ENCODE measurements at regions not wholly inside any gene's neighbourhood (a gene's known extent, or its start where the extent isn't known, plus 50 kb on each side); places are given as distances from the start of the nearest gene placed in this dataset.

DNA sequence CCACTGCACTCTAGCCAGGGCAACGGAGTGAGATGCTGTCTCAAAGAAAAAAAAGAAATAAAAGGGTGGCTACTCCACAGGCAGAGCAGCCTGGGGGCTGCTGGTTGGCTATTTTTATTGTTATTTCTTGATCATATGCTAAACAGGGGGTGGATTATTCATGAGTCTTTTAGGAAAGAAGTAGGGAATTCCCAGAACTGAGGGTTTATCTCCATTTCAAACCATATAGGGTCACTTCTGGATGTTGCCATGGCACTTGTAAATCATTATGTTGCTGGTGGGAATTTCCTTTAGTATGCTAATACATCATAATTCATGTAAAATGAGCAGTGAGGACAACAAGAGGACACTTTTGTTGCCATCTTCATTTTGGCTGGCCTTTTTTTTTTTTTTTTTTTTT lies 52.1 kb upstream of the GHITM start:
- H2AFZ ChIP-seq (ENCODE audit: low read length) = no peak overlapping the region
- H3K27me3 ChIP-seq (replicated peaks in 1 of 4; ENCODE audit: control insufficient read depth in 3 of 4, extremely low read depth in 1 of 4, insufficient read depth in 3 of 4, low read length in 3 of 4) = no peaks in the 10 kb centered on the region
- H3K9ac ChIP-seq (replicated peaks in 1 of 4; ENCODE audit: extremely low read depth in 1 of 4, low read depth in 3 of 4, low read length in 3 of 4) = no peak overlapping the region
- no peaks in the 10 kb centered on the region for H3K23me2 ChIP-seq (ENCODE audit: low read depth, low read length)
- no peaks in the 10 kb centered on the region for H3K4me1 ChIP-seq (replicated peaks in 1 of 4; ENCODE audit: control insufficient read depth in 3 of 4, insufficient read depth in 4 of 4, low read length in 3 of 4)
- DNase-seq (ENCODE audit: low read depth in 1 of 2, low spot score in 2 of 2) (no peak), FAIRE-seq (no peak)
- H4K91ac ChIP-seq (replicated peaks; ENCODE audit: insufficient read length, low read length) = no peak overlapping the region
- H3K4me2 ChIP-seq (ENCODE audit: insufficient read depth in 1 of 2, low read depth in 2 of 2, low read length in 2 of 2) = no peak overlapping the region
- no peak overlapping the region for H2BK15ac ChIP-seq (ENCODE audit: low read length)
- no peak overlapping the region for H3K14ac ChIP-seq (ENCODE audit: insufficient read length)
- no peak overlapping the region for H2BK12ac ChIP-seq (ENCODE audit: low read depth, low read length)
- H3K23ac ChIP-seq (ENCODE audit: insufficient read length) = no peak overlapping the region
- H3K4ac ChIP-seq (replicated peaks; ENCODE audit: insufficient read length, low read depth, low read length) = no peak overlapping the region
- H2BK120ac ChIP-seq (replicated peaks; ENCODE audit: low read depth, low read length) = no peak overlapping the region
- no peaks in the 10 kb centered on the region for H3K79me1 ChIP-seq (ENCODE audit: low read depth, low read length)
- no peak overlapping the region for H2AK5ac ChIP-seq (ENCODE audit: low read depth, low read length)
- H3K9me3 ChIP-seq (ENCODE audit: insufficient read depth in 2 of 2, low read depth in 1 of 2, low read length in 1 of 2) = no peaks in the 10 kb centered on the region
- ChIA-PET CTCF (ENCODE audit: partially characterized antibody) (interaction anchor here (1.2 kb wide), 1 partner anchor 59 kb away, joined by 4 read pairs; no protein-coding TSS in a partner anchor), POLR2A (ENCODE audit: partially characterized antibody) (no interaction called here)
- WGBS, 2 experiments (ENCODE audit: extremely low coverage in 1 of 2, insufficient coverage in 1 of 2, insufficient read length in 1 of 2, insufficient replicate concordance in 2 of 2, low coverage in 1 of 2, low lambda C conversion rate in 2 of 2, missing lambda C conversion rate in 1 of 2) = 100% methylated on average over 1 of the region's 1 CpG; no CpG with 5 or more reads in 1 of the 2 experiments
- no peak overlapping the region for H2BK20ac ChIP-seq (ENCODE audit: low read length)
- H3K18ac ChIP-seq (ENCODE audit: extremely low read depth, low read length) = no peak overlapping the region
- no peak overlapping the region for H3K56ac ChIP-seq (replicated peaks; ENCODE audit: insufficient read length, low read depth, low read length)
- H3K79me2 ChIP-seq (ENCODE audit: control insufficient read depth in 1 of 2, insufficient read depth in 2 of 2, low read length in 2 of 2) = no peaks in the 10 kb centered on the region
- H4K5ac ChIP-seq (ENCODE audit: insufficient read length, low read depth, low read length) = no peak overlapping the region
- no peak overlapping the region for H3K27ac ChIP-seq (ENCODE audit: low read depth, low read length)
- H2BK5ac ChIP-seq (ENCODE audit: low read depth, low read length) = no peak overlapping the region
- H4K8ac ChIP-seq (ENCODE audit: extremely low read depth, insufficient read depth, low read length) = no peak overlapping the region
- no peaks in the 10 kb centered on the region for H4K20me1 ChIP-seq (replicated peaks in 1 of 2; ENCODE audit: control insufficient read depth in 1 of 2, insufficient read depth in 2 of 2, low read length in 2 of 2)
- H3K36me3 ChIP-seq (ENCODE audit: control insufficient read depth in 2 of 4, insufficient read depth in 4 of 4, low read length in 3 of 4) = no peaks in the 10 kb centered on the region
- H3K4me3 ChIP-seq (ENCODE audit: extremely low read depth in 1 of 4, insufficient read depth in 2 of 4, low read depth in 3 of 4, low read length in 4 of 4) = no peak overlapping the region
- no peak for TF ChIP-seq YY1 (IDR thresholded peaks at IDR 0.05; ENCODE audit: low read depth, low read length)
- no peak for TF ChIP-seq TBP (IDR thresholded peaks at IDR 0.05; ENCODE audit: low read depth, low read length)
- TF ChIP-seq POU5F1 (IDR thresholded peaks at IDR 0.05; ENCODE audit: low read depth, low read length) = no peak
- no peak for TF ChIP-seq NANOG (IDR thresholded peaks at IDR 0.05; ENCODE audit: insufficient read depth, low read depth, low read length, poor library complexity, severe bottlenecking)
- TF ChIP-seq TCF12 (IDR thresholded peaks at IDR 0.05; ENCODE audit: low read depth, low read length) = no peak
- TF ChIP-seq CTBP2 (IDR thresholded peaks at IDR 0.05; ENCODE audit: borderline replicate concordance, insufficient read depth, insufficient read length, low read length) = no peak
- TF ChIP-seq CREB1 (IDR thresholded peaks at IDR 0.05) = no peak
- no peak for TF ChIP-seq TEAD4 (IDR thresholded peaks at IDR 0.05; ENCODE audit: low read depth, low read length)
- no peak for TF ChIP-seq TAF7 (optimal IDR thresholded peaks at IDR 0.05; ENCODE audit: borderline replicate concordance, low read depth, low read length)
- no peak for TF ChIP-seq USF2 (IDR thresholded peaks at IDR 0.05; ENCODE audit: low read length)
- no peak for TF ChIP-seq ATF2 (IDR thresholded peaks at IDR 0.05; ENCODE audit: low read length)
- TF ChIP-seq BRCA1 (IDR thresholded peaks at IDR 0.05; ENCODE audit: low read depth, low read length) = no peak
- TF ChIP-seq EZH2 (IDR thresholded peaks at IDR 0.05; ENCODE audit: low read depth, low read length, severe bottlenecking) = no peak
